ENCODE measurements at regions not wholly inside any gene's neighbourhood (a gene's known extent, or its start where the extent isn't known, plus 50 kb on each side); places are given as distances from the start of the nearest gene placed in this dataset.

- H3K9me3 Mint-ChIP-seq = peaks cover 1% of the 10 kb centered on the region
- H3K27ac Mint-ChIP-seq = no peak overlapping the region
- no peaks in the 10 kb centered on the region for H3K4me1 Mint-ChIP-seq
- DNase-seq (ENCODE audit: low spot score in 2 of 2) = no peak
- ATAC-seq (ENCODE audit: low read depth) = no peak
- H3K4me3 Mint-ChIP-seq = no peak overlapping the region
- H3K27me3 Mint-ChIP-seq = no peaks in the 10 kb centered on the region
- H3K36me3 Mint-ChIP-seq = no peaks in the 10 kb centered on the region
Observed at GRCh38 chr10:52654201-52654600, 118.4 kb downstream of the MBL2 start.

GRCh38 chr10:52658112-52658511, 114.5 kb downstream of the MBL2 start:
- DNase-seq (ENCODE audit: low spot score in 2 of 2) (no peak), ATAC-seq (ENCODE audit: low read depth) (no peak)
- H3K36me3 Mint-ChIP-seq = no peaks in the 10 kb centered on the region
- no peaks in the 10 kb centered on the region for H3K9me3 Mint-ChIP-seq
- no peaks in the 10 kb centered on the region for H3K27me3 Mint-ChIP-seq
- H3K27ac Mint-ChIP-seq = no peak overlapping the region
- H3K4me1 Mint-ChIP-seq = no peaks in the 10 kb centered on the region
- no peak overlapping the region for H3K4me3 Mint-ChIP-seq

DNA sequence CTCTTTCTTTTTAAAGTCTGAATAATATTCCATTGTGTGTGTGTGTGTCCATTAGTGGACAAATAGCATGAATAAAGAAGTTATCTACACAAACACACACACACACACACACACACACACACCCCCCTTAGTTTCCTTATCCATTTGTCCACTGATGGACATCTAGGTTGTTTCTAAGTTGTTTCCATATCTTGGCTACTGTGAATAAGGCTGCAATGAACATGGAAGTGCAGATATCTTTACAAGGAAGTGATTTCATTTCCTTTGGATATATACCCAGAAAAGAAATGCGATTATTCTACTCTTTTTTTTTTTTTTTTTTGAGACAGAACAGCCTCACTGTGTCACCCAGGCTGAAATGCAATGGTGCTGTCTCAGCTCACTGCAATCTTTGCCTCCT, 113.5 kb downstream of the MBL2 start:
- Mint-ChIP-seq H3K4me3 (no peak overlapping the region), H3K27ac (no peak overlapping the region), H3K27me3 (no peaks in the 10 kb centered on the region), H3K36me3 (no peaks in the 10 kb centered on the region), H3K9me3 (no peaks in the 10 kb centered on the region), H3K4me1 (no peaks in the 10 kb centered on the region)
- DNase-seq (ENCODE audit: low spot score in 2 of 2) = no peak
- ATAC-seq (ENCODE audit: low read depth) = no peak

DNA sequence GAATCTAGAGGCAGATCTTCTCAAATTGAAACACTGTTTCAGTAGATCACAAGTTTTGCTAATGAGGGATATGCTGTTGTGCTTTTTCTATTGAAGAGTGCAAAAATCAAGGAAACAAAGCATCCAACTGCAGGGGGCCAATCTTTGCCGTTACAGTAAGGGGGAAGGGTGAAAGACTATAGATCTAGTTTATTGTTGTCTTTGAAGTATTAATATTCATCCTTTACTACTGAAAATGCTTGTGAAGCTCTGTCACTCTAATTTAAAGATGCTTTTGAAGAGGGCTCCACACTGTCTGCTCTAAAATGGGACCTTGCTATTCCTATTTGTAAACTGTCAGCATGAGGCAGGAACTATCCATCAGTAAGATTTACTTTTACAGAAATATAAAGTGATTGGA, 110.3 kb downstream of the MBL2 start:
- no peaks in the 10 kb centered on the region for H3K4me1 Mint-ChIP-seq
- no peak for ATAC-seq (ENCODE audit: low read depth)
- H3K9me3 Mint-ChIP-seq = peaks cover 6% of the 10 kb centered on the region
- H3K4me3 Mint-ChIP-seq = no peak overlapping the region
- no peaks in the 10 kb centered on the region for H3K27me3 Mint-ChIP-seq
- no peak for DNase-seq (ENCODE audit: low spot score in 2 of 2)
- no peaks in the 10 kb centered on the region for H3K36me3 Mint-ChIP-seq
- H3K27ac Mint-ChIP-seq = no peak overlapping the region

DNA sequence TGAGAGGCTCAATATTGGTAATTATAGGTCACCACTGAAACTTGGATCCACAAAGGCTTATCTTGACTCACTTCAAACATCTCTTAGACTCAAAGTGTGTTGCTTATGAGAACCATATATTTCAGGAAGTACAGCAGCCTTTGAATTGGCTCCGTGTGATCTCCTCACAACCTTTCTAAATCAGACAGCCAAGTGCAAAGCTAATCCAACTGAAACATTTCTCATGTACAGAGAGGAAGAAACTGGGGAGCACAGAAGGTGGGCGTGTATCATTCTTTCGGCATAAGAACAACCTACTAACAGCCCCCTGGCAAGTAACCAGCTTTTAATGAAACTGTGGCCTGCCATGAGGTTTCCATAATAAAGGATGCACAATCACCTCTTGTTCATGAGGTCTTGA, 109.4 kb downstream of the MBL2 start:
- DNase-seq (ENCODE audit: low spot score in 2 of 2) (no peak), ATAC-seq (ENCODE audit: low read depth) (no peak)
- Mint-ChIP-seq H3K4me1 (no peaks in the 10 kb centered on the region), H3K9me3 (peaks cover 6% of the 10 kb centered on the region), H3K36me3 (no peaks in the 10 kb centered on the region), H3K27me3 (no peaks in the 10 kb centered on the region), H3K27ac (no peak overlapping the region), H3K4me3 (no peak overlapping the region)

- Mint-ChIP-seq H3K36me3 (no peaks in the 10 kb centered on the region), H3K27ac (no peak overlapping the region), H3K4me1 (no peaks in the 10 kb centered on the region), H3K9me3 (peaks cover 6% of the 10 kb centered on the region), H3K27me3 (no peaks in the 10 kb centered on the region), H3K4me3 (no peak overlapping the region)
- ATAC-seq (ENCODE audit: low read depth) (no peak), DNase-seq (ENCODE audit: low spot score in 2 of 2) (no peak)
Observed at GRCh38 chr10:52664629-52665028, 108.0 kb downstream of the MBL2 start.

GRCh38 chr10:52665821-52666220, 106.8 kb downstream of the MBL2 start:
- no peak for DNase-seq (ENCODE audit: low spot score in 2 of 2)
- no peaks in the 10 kb centered on the region for H3K4me1 Mint-ChIP-seq
- no peaks in the 10 kb centered on the region for H3K36me3 Mint-ChIP-seq
- H3K27ac Mint-ChIP-seq = no peak overlapping the region
- ATAC-seq (ENCODE audit: low read depth) = no peak
- H3K4me3 Mint-ChIP-seq = no peak overlapping the region
- peaks cover 6% of the 10 kb centered on the region for H3K9me3 Mint-ChIP-seq
- H3K27me3 Mint-ChIP-seq = no peaks in the 10 kb centered on the region

- peaks cover 6% of the 10 kb centered on the region for H3K9me3 Mint-ChIP-seq
- no peaks in the 10 kb centered on the region for H3K4me1 Mint-ChIP-seq
- no peak overlapping the region for H3K27ac Mint-ChIP-seq
- H3K27me3 Mint-ChIP-seq = no peaks in the 10 kb centered on the region
- no peaks in the 10 kb centered on the region for H3K36me3 Mint-ChIP-seq
- H3K4me3 Mint-ChIP-seq = no peak overlapping the region
- no peak for DNase-seq (ENCODE audit: low spot score in 2 of 2)
- ATAC-seq (ENCODE audit: low read depth) = no peak
Observed at GRCh38 chr10:52666931-52667330, 105.7 kb downstream of the MBL2 start.

- H3K4me3 Mint-ChIP-seq = no peak overlapping the region
- H3K27ac Mint-ChIP-seq = no peak overlapping the region
- H3K27me3 Mint-ChIP-seq = no peaks in the 10 kb centered on the region
- H3K9me3 Mint-ChIP-seq = peaks cover 6% of the 10 kb centered on the region
- no peaks in the 10 kb centered on the region for H3K4me1 Mint-ChIP-seq
- no peaks in the 10 kb centered on the region for H3K36me3 Mint-ChIP-seq
- no peak for ATAC-seq (ENCODE audit: low read depth)
- DNase-seq (ENCODE audit: low spot score in 2 of 2) = no peak
Observed at GRCh38 chr10:52668024-52668423, 104.6 kb downstream of the MBL2 start.

GRCh38 chr10:52672880-52673279, 99.7 kb downstream of the MBL2 start:
- Mint-ChIP-seq H3K27ac (no peak overlapping the region), H3K9me3 (peaks cover 1% of the 10 kb centered on the region), H3K4me3 (no peak overlapping the region), H3K36me3 (no peaks in the 10 kb centered on the region), H3K4me1 (no peaks in the 10 kb centered on the region), H3K27me3 (peaks cover 1% of the 10 kb centered on the region)
- ATAC-seq (ENCODE audit: low read depth) = no peak
- no peak for DNase-seq (ENCODE audit: low spot score in 2 of 2)

- no peaks in the 10 kb centered on the region for H3K36me3 Mint-ChIP-seq
- H3K4me3 Mint-ChIP-seq = no peak overlapping the region
- H3K27ac Mint-ChIP-seq = no peak overlapping the region
Observed at GRCh38 chr10:52673468-52673867, 99.1 kb downstream of the MBL2 start.

GRCh38 chr10:52674474-52674873, 98.1 kb downstream of the MBL2 start:
- Mint-ChIP-seq H3K4me3 (no peak overlapping the region), H3K27me3 (peaks cover 1% of the 10 kb centered on the region), H3K36me3 (no peaks in the 10 kb centered on the region), H3K4me1 (no peaks in the 10 kb centered on the region), H3K27ac (no peak overlapping the region), H3K9me3 (peaks cover 1% of the 10 kb centered on the region)
- DNase-seq (ENCODE audit: low spot score in 2 of 2) (no peak), ATAC-seq (ENCODE audit: low read depth) (no peak)

More at GRCh38 chr10:52673468-52673867, 99.1 kb downstream of the MBL2 start:
- DNase-seq (ENCODE audit: low spot score in 2 of 2) = no peak
- Mint-ChIP-seq H3K9me3 (peaks cover 1% of the 10 kb centered on the region), H3K4me1 (no peaks in the 10 kb centered on the region), H3K27me3 (peaks cover 1% of the 10 kb centered on the region)
- ATAC-seq (ENCODE audit: low read depth) = no peak

- peaks cover 1% of the 10 kb centered on the region for H3K27me3 Mint-ChIP-seq
- no peaks in the 10 kb centered on the region for H3K36me3 Mint-ChIP-seq
- ATAC-seq (ENCODE audit: low read depth) (no peak), DNase-seq (ENCODE audit: low spot score in 2 of 2) (no peak)
- peaks cover 1% of the 10 kb centered on the region for H3K9me3 Mint-ChIP-seq
- H3K4me1 Mint-ChIP-seq = no peaks in the 10 kb centered on the region
- no peak overlapping the region for H3K4me3 Mint-ChIP-seq
- no peak overlapping the region for H3K27ac Mint-ChIP-seq
Observed at GRCh38 chr10:52677086-52677485, 95.5 kb downstream of the MBL2 start.

DNA sequence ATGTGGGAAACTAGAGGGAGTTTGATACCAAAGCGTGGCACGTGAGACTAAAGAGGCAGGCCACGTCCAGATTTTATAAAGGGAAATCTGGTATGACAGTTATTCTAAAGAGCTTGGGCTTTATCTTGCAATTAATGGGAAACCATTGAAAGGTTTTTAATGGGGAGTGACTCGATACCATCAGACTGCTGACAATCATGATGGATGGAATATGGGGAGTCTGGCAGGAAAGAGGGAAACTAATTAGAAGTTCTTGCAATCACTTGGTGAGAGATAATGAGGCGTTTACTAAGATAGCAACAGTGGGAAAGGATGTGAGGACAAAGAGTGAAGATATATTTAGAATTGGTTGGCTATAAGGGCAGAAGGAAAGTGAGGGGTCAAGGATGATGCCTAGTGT, 94.0 kb downstream of the MBL2 start:
- Mint-ChIP-seq H3K27me3 (peaks cover 1% of the 10 kb centered on the region), H3K36me3 (no peaks in the 10 kb centered on the region), H3K4me1 (no peaks in the 10 kb centered on the region), H3K27ac (no peak overlapping the region), H3K4me3 (no peak overlapping the region), H3K9me3 (peaks cover 1% of the 10 kb centered on the region)
- ATAC-seq (ENCODE audit: low read depth) = no peak
- no peak for DNase-seq (ENCODE audit: low spot score in 2 of 2)

GRCh38 chr10:52679117-52679516, 93.5 kb downstream of the MBL2 start:
- Mint-ChIP-seq H3K4me1 (no peaks in the 10 kb centered on the region), H3K27ac (no peak overlapping the region), H3K27me3 (peaks cover 1% of the 10 kb centered on the region), H3K9me3 (peaks cover 1% of the 10 kb centered on the region), H3K36me3 (no peaks in the 10 kb centered on the region), H3K4me3 (no peak overlapping the region)
- DNase-seq (ENCODE audit: low spot score in 2 of 2) (no peak), ATAC-seq (ENCODE audit: low read depth) (no peak)

- no peaks in the 10 kb centered on the region for H3K27me3 Mint-ChIP-seq
- H3K27ac Mint-ChIP-seq = no peak overlapping the region
- no peak overlapping the region for H3K4me3 Mint-ChIP-seq
- no peaks in the 10 kb centered on the region for H3K4me1 Mint-ChIP-seq
- DNase-seq (ENCODE audit: low spot score in 2 of 2) (no peak), ATAC-seq (ENCODE audit: low read depth) (no peak)
- H3K9me3 Mint-ChIP-seq = no peaks in the 10 kb centered on the region
- no peaks in the 10 kb centered on the region for H3K36me3 Mint-ChIP-seq
Observed at GRCh38 chr10:52682766-52683165, 89.8 kb downstream of the MBL2 start.

All from memory B cell (primary cell).